Effector memory CD8-positive, alpha-beta T cell (primary cell): ENCODE measurements at regions not wholly inside any gene's neighbourhood (a gene's known extent, or its start where the extent isn't known, plus 50 kb on each side); places are given as distances from the start of the nearest gene placed in this dataset.
"Not testable (repeated sequence)": the region's sequence is repeated elsewhere in the genome, so short reads cannot be mapped to it uniquely, and the experiment has no call there.

Experiments
- ATAC-seq: fragments of 150-1000 bp; cut with Tn5 transposase; replicated peaks from 2 replicates; pipeline ENCODE4 v1.10.0; 2021; ENCODE audit warnings: mild to moderate bottlenecking, moderate library complexity
- DNase-seq, 3 experiments: peaks; one replicate each; pipeline ENCODE4 v3.0.0; 2021
- H3K27ac Mint-ChIP-seq, 2 donors: one replicate each; pipeline ENCODE4 v1.8.0; 2022; ENCODE audit warnings: mild to moderate bottlenecking in 2 of 2, mixed read lengths in 2 of 2, moderate library complexity in 2 of 2
- H3K27me3 Mint-ChIP-seq, 2 donors: one replicate each; pipeline ENCODE4 v1.8.0; 2022; ENCODE audit warnings: mixed read lengths in 2 of 2
- H3K36me3 Mint-ChIP-seq: one replicate; pipeline ENCODE4 v1.8.0; 2022; ENCODE audit warnings: mild to moderate bottlenecking, moderate library complexity, mixed read lengths; ENCODE audit not compliant: insufficient read depth
- H3K4me1 Mint-ChIP-seq, 2 donors: one replicate each; pipeline ENCODE4 v1.8.0; 2022; ENCODE audit warnings: low read depth in 2 of 2, mixed read lengths in 2 of 2
- H3K4me3 Mint-ChIP-seq, 2 donors: one replicate each; pipeline ENCODE4 v1.8.0; 2022; ENCODE audit warnings: mild to moderate bottlenecking in 2 of 2, mixed read lengths in 2 of 2, moderate library complexity in 2 of 2
- H3K9me3 Mint-ChIP-seq, 2 donors: one replicate each; pipeline ENCODE4 v1.8.0; 2022; ENCODE audit warnings: mixed read lengths in 2 of 2

- not testable (repeated sequence) for H3K4me1 Mint-ChIP-seq, H3K9me3 Mint-ChIP-seq, H3K27ac Mint-ChIP-seq, H3K4me3 Mint-ChIP-seq, ATAC-seq, H3K36me3 Mint-ChIP-seq, DNase-seq
- peaks cover 6 to 16% of the 10 kb centered on the region in 2 donors for H3K27me3 Mint-ChIP-seq
Measured at GRCh38 chr10:28911511-28911910, 234.2 kb downstream of the BAMBI start.

GRCh38 chr10:28912017-28912783 is 234.9 kb downstream of the BAMBI start:
- no peaks in the 10 kb centered on the region for H3K9me3 Mint-ChIP-seq
- no peak overlapping the region for H3K4me3 Mint-ChIP-seq
- ATAC-seq (no peak), DNase-seq (no peak)
- peaks cover 6 to 21% of the 10 kb centered on the region in 2 donors for H3K27me3 Mint-ChIP-seq
- no peaks in the 10 kb centered on the region for H3K36me3 Mint-ChIP-seq
- no peaks in the 10 kb centered on the region for H3K4me1 Mint-ChIP-seq
- no peak overlapping the region for H3K27ac Mint-ChIP-seq

- no peak for DNase-seq
- no peak overlapping the region for H3K27ac Mint-ChIP-seq
Measured at GRCh38 chr10:28913436-28914237, 236.3 kb downstream of the BAMBI start.

GRCh38 chr10:28914701-28915100 is 237.4 kb downstream of the BAMBI start:
- no peaks in the 10 kb centered on the region for H3K9me3 Mint-ChIP-seq
- DNase-seq (no peak), ATAC-seq (no peak)
- no peak overlapping the region for H3K27ac Mint-ChIP-seq
- peaks cover 6 to 21% of the 10 kb centered on the region in 2 donors for H3K27me3 Mint-ChIP-seq
- no peaks in the 10 kb centered on the region for H3K36me3 Mint-ChIP-seq
- H3K4me1 Mint-ChIP-seq = no peaks in the 10 kb centered on the region
- no peak overlapping the region for H3K4me3 Mint-ChIP-seq

More at GRCh38 chr10:28913436-28914237, 236.3 kb downstream of the BAMBI start:
- no peaks in the 10 kb centered on the region for H3K36me3 Mint-ChIP-seq
- peaks cover 6 to 21% of the 10 kb centered on the region in 2 donors for H3K27me3 Mint-ChIP-seq
- H3K4me3 Mint-ChIP-seq = no peak overlapping the region
- ATAC-seq = no peak
- H3K4me1 Mint-ChIP-seq = no peaks in the 10 kb centered on the region
- H3K9me3 Mint-ChIP-seq = no peaks in the 10 kb centered on the region

- ATAC-seq (no peak), DNase-seq (no peak)
- no peak overlapping the region for H3K27ac Mint-ChIP-seq
- H3K27me3 Mint-ChIP-seq = peaks cover 6 to 28% of the 10 kb centered on the region in 2 donors
- no peaks in the 10 kb centered on the region for H3K9me3 Mint-ChIP-seq
- H3K36me3 Mint-ChIP-seq = no peaks in the 10 kb centered on the region
- no peaks in the 10 kb centered on the region for H3K4me1 Mint-ChIP-seq
- no peak overlapping the region for H3K4me3 Mint-ChIP-seq
Measured at GRCh38 chr10:28915989-28916588, 238.8 kb downstream of the BAMBI start.

- H3K27me3 Mint-ChIP-seq = peaks cover 0 to 44% of the 10 kb centered on the region in 2 donors
- no peak overlapping the region for H3K4me3 Mint-ChIP-seq
- no peak for DNase-seq
- ATAC-seq = no peak
- no peaks in the 10 kb centered on the region for H3K36me3 Mint-ChIP-seq
- H3K27ac Mint-ChIP-seq = no peak overlapping the region
- no peaks in the 10 kb centered on the region for H3K4me1 Mint-ChIP-seq
- H3K9me3 Mint-ChIP-seq = no peaks in the 10 kb centered on the region
Measured at GRCh38 chr10:28920091-28920490, 242.8 kb downstream of the BAMBI start.

GRCh38 chr10:28922127-28922526 is 244.8 kb downstream of the BAMBI start:
- Mint-ChIP-seq H3K9me3 (no peaks in the 10 kb centered on the region), H3K4me1 (no peaks in the 10 kb centered on the region), H3K36me3 (peaks cover 4% of the 10 kb centered on the region), H3K27ac (no peak overlapping the region), H3K27me3 (peaks cover 0 to 42% of the 10 kb centered on the region in 2 donors), H3K4me3 (no peak overlapping the region)
- DNase-seq = no peak
- ATAC-seq = no peak

GRCh38 chr10:28922861-28923260 is 245.5 kb downstream of the BAMBI start:
- Mint-ChIP-seq H3K36me3 (peaks cover 4% of the 10 kb centered on the region), H3K4me3 (no peak overlapping the region), H3K4me1 (no peaks in the 10 kb centered on the region), H3K27ac (no peak overlapping the region), H3K9me3 (peaks cover 0 to 3% of the 10 kb centered on the region in 2 donors), H3K27me3 (peaks cover 1 to 42% of the 10 kb centered on the region in 2 donors)
- ATAC-seq = no peak
- DNase-seq = no peak

- peaks cover 5 to 42% of the 10 kb centered on the region in 2 donors for H3K27me3 Mint-ChIP-seq
- peaks cover 4% of the 10 kb centered on the region for H3K36me3 Mint-ChIP-seq
- no peak for DNase-seq
- H3K4me1 Mint-ChIP-seq = no peaks in the 10 kb centered on the region
- ATAC-seq = no peak
- H3K27ac Mint-ChIP-seq = no peak overlapping the region
- H3K9me3 Mint-ChIP-seq = peaks cover 0 to 6% of the 10 kb centered on the region in 2 donors
- H3K4me3 Mint-ChIP-seq = no peak overlapping the region
Measured at GRCh38 chr10:28924717-28925116, 247.4 kb downstream of the BAMBI start.

GRCh38 chr10:28925121-28925663 is 247.9 kb downstream of the BAMBI start:
- DNase-seq (no peak), ATAC-seq (no peak)
- Mint-ChIP-seq H3K27me3 (peaks cover 10 to 39% of the 10 kb centered on the region in 2 donors), H3K4me1 (no peaks in the 10 kb centered on the region), H3K27ac (no peak overlapping the region), H3K36me3 (peaks cover 4% of the 10 kb centered on the region), H3K4me3 (no peak overlapping the region), H3K9me3 (peaks cover 0 to 6% of the 10 kb centered on the region in 2 donors)

- H3K27me3 Mint-ChIP-seq = peaks cover 11 to 32% of the 10 kb centered on the region in 2 donors
- DNase-seq (no peak), ATAC-seq (no peak)
- H3K4me3 Mint-ChIP-seq = no peak overlapping the region
- no peak overlapping the region for H3K27ac Mint-ChIP-seq
- H3K36me3 Mint-ChIP-seq = peaks cover 4% of the 10 kb centered on the region
- peaks cover 0 to 6% of the 10 kb centered on the region in 2 donors for H3K9me3 Mint-ChIP-seq
- H3K4me1 Mint-ChIP-seq = no peaks in the 10 kb centered on the region
Measured at GRCh38 chr10:28926932-28927331, 249.6 kb downstream of the BAMBI start.

GRCh38 chr10:28928484-28928883 is 251.2 kb downstream of the BAMBI start:
- peaks cover 4% of the 10 kb centered on the region for H3K36me3 Mint-ChIP-seq
- DNase-seq = no peak
- no peak overlapping the region for H3K27ac Mint-ChIP-seq
- no peak overlapping the region for H3K4me3 Mint-ChIP-seq
- peaks cover 11 to 19% of the 10 kb centered on the region in 2 donors for H3K27me3 Mint-ChIP-seq
- peaks cover 0 to 6% of the 10 kb centered on the region in 2 donors for H3K9me3 Mint-ChIP-seq
- no peak for ATAC-seq
- H3K4me1 Mint-ChIP-seq = no peaks in the 10 kb centered on the region

GRCh38 chr10:28929942-28930341 is 252.6 kb downstream of the BAMBI start:
- DNase-seq = no peak
- H3K27ac Mint-ChIP-seq = no peak overlapping the region
- no peak overlapping the region for H3K4me3 Mint-ChIP-seq
- no peaks in the 10 kb centered on the region for H3K4me1 Mint-ChIP-seq
- peaks cover 0 to 6% of the 10 kb centered on the region in 2 donors for H3K9me3 Mint-ChIP-seq
- H3K36me3 Mint-ChIP-seq = peaks cover 4% of the 10 kb centered on the region
- no peak for ATAC-seq
- peaks cover 11 to 16% of the 10 kb centered on the region in 2 donors for H3K27me3 Mint-ChIP-seq
